ENCODE measurements at regions not wholly inside any gene's neighbourhood (a gene's known extent, or its start where the extent isn't known, plus 50 kb on each side); places are given as distances from the start of the nearest gene placed in this dataset.

DNA sequence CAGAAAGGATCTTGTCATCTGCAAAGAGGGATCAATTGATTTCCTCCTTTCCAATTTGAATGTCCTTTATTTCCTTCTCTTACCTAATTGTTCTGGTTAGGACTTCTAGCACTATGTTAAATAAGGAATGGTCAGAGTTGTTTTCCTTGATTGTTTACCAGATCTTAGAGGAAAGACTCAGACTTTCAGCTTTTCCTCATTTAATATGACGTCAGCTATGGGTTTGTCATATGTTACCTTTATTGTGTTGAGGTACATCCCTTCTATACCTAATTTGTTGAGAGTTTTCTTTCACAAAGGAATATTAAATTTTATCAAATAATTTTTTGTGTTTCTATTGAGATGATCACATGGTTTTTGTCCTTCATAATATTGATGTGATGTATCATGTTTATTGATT is 656.5 kb upstream of the GRAMD2B start:
- no peaks in the 10 kb centered on the region for H3K4me1 ChIP-seq (ENCODE audit: control insufficient read depth, insufficient read depth, low read length)
- no peak overlapping the region for H3K4me3 ChIP-seq (ENCODE audit: low read depth in 2 of 2, low read length in 2 of 2)
- H3K9me3 ChIP-seq (ENCODE audit: control insufficient read depth, insufficient read depth, low read depth, low read length): peaks cover 3% of the 10 kb centered on the region; the same call in 1 of the 2 replicates
- no peaks in the 10 kb centered on the region for H3K27me3 ChIP-seq (ENCODE audit: control insufficient read depth, insufficient read depth, low read length)
- no TSS peak for BruUV-seq (replicated peaks)
- intact Hi-C loops (cut with micrococcal nuclease; ENCODE audit: unreplicated experiment): no loop called here
- ChIA-PET CTCF (no interaction called here), POLR2A (no interaction called here)
- no peak overlapping the region for H3K27ac ChIP-seq (ENCODE audit: low read length)
- in situ Hi-C loops (cut with HindIII; ENCODE audit: low pct_unique_long_range_greater_than_20kb, low sequenced_read_pairs): no loop called here
- DNase-seq (ENCODE audit: low read depth, low spot score): no peak
- ATAC-seq: no peak
- TF ChIP-seq, protein P1, sequence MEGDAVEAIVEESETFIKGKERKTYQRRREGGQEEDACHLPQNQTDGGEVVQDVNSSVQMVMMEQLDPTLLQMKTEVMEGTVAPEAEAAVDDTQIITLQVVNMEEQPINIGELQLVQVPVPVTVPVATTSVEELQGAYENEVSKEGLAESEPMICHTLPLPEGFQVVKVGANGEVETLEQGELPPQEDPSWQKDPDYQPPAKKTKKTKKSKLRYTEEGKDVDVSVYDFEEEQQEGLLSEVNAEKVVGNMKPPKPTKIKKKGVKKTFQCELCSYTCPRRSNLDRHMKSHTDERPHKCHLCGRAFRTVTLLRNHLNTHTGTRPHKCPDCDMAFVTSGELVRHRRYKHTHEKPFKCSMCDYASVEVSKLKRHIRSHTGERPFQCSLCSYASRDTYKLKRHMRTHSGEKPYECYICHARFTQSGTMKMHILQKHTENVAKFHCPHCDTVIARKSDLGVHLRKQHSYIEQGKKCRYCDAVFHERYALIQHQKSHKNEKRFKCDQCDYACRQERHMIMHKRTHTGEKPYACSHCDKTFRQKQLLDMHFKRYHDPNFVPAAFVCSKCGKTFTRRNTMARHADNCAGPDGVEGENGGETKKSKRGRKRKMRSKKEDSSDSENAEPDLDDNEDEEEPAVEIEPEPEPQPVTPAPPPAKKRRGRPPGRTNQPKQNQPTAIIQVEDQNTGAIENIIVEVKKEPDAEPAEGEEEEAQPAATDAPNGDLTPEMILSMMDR (IDR thresholded peaks at IDR 0.05): no peak
- no peak for TF ChIP-seq SIN3A (IDR thresholded peaks at IDR 0.05; ENCODE audit: borderline replicate concordance, insufficient read depth, low read depth, low read length)
- H3K36me3 ChIP-seq (ENCODE audit: control insufficient read depth, insufficient read depth, low read length): no peaks in the 10 kb centered on the region

- BruUV-seq (replicated peaks): no TSS peak
- ChIA-PET POLR2A (no interaction called here), CTCF (interaction anchor here (0.6 kb wide), 1 partner anchor 21 kb away, joined by 5 read pairs; no protein-coding TSS in a partner anchor)
- DNase-seq (ENCODE audit: low read depth, low spot score): no peak
- Histone ChIP-seq H3K36me3 (ENCODE audit: control insufficient read depth, insufficient read depth, low read length) (no peaks in the 10 kb centered on the region), H3K4me3 (ENCODE audit: low read depth in 2 of 2, low read length in 2 of 2) (no peak overlapping the region), H3K27ac (ENCODE audit: low read length) (no peak overlapping the region), H3K27me3 (ENCODE audit: control insufficient read depth, insufficient read depth, low read length) (no peaks in the 10 kb centered on the region), H3K9me3 (ENCODE audit: control insufficient read depth, insufficient read depth, low read depth, low read length) (no peaks in the 10 kb centered on the region), H3K4me1 (ENCODE audit: control insufficient read depth, insufficient read depth, low read length) (no peaks in the 10 kb centered on the region)
- no peak for ATAC-seq
- TF ChIP-seq, protein P2, sequence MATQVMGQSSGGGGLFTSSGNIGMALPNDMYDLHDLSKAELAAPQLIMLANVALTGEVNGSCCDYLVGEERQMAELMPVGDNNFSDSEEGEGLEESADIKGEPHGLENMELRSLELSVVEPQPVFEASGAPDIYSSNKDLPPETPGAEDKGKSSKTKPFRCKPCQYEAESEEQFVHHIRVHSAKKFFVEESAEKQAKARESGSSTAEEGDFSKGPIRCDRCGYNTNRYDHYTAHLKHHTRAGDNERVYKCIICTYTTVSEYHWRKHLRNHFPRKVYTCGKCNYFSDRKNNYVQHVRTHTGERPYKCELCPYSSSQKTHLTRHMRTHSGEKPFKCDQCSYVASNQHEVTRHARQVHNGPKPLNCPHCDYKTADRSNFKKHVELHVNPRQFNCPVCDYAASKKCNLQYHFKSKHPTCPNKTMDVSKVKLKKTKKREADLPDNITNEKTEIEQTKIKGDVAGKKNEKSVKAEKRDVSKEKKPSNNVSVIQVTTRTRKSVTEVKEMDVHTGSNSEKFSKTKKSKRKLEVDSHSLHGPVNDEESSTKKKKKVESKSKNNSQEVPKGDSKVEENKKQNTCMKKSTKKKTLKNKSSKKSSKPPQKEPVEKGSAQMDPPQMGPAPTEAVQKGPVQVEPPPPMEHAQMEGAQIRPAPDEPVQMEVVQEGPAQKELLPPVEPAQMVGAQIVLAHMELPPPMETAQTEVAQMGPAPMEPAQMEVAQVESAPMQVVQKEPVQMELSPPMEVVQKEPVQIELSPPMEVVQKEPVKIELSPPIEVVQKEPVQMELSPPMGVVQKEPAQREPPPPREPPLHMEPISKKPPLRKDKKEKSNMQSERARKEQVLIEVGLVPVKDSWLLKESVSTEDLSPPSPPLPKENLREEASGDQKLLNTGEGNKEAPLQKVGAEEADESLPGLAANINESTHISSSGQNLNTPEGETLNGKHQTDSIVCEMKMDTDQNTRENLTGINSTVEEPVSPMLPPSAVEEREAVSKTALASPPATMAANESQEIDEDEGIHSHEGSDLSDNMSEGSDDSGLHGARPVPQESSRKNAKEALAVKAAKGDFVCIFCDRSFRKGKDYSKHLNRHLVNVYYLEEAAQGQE (IDR thresholded peaks at IDR 0.05; ENCODE audit: insufficient read depth in 1 of 2, low read depth in 2 of 2, low read length in 1 of 2): no peak
- TF ChIP-seq, protein P1 (IDR thresholded peaks at IDR 0.05): no peak
- no peak for TF ChIP-seq POLR2AphosphoS5 (IDR thresholded peaks at IDR 0.05; ENCODE audit: low read depth, low read length)
- no peak for TF ChIP-seq TCF7L2 (IDR thresholded peaks at IDR 0.05; ENCODE audit: low read depth, low read length)
- no peak for TF ChIP-seq SIN3A (IDR thresholded peaks at IDR 0.05; ENCODE audit: borderline replicate concordance, insufficient read depth, low read depth, low read length)
- intact Hi-C loops (cut with micrococcal nuclease; ENCODE audit: unreplicated experiment): no loop called here
- in situ Hi-C loops (cut with HindIII; ENCODE audit: low pct_unique_long_range_greater_than_20kb, low sequenced_read_pairs): no loop called here
Measured at GRCh38 chr5:125775896-125776295, 647.3 kb upstream of the GRAMD2B start.
